KG1 (cell line): ENCODE measurements at regions not wholly inside any gene's neighbourhood (a gene's known extent, or its start where the extent isn't known, plus 50 kb on each side); places are given as distances from the start of the nearest gene placed in this dataset.

ENCODE experiments used
- DNase-seq: peaks from one replicate; lab custom pipeline; 2025; lab: John Stamatoyannopoulos, UW

GRCh38 chr5:24376210-24376609, 268.6 kb downstream of the CDH10 start:
- DNase-seq: no peak

- DNase-seq: no peak
Measured at GRCh38 chr5:24376616-24377015, 268.2 kb downstream of the CDH10 start.

- DNase-seq: no peak
Measured at GRCh38 chr5:24381861-24382489, 262.8 kb downstream of the CDH10 start.

GRCh38 chr5:24385070-24385469, 259.7 kb downstream of the CDH10 start:
- no peak for DNase-seq

GRCh38 chr5:24385617-24386016, 259.2 kb downstream of the CDH10 start:
- DNase-seq: no peak

GRCh38 chr5:24388448-24388847, 256.3 kb downstream of the CDH10 start:
- no peak for DNase-seq

- no peak for DNase-seq
Measured at GRCh38 chr5:24389968-24390367, 254.8 kb downstream of the CDH10 start.

GRCh38 chr5:24391816-24392215, 253.0 kb downstream of the CDH10 start:
- no peak for DNase-seq

GRCh38 chr5:24397601-24398000, 247.2 kb downstream of the CDH10 start:
- DNase-seq: no peak

GRCh38 chr5:24401773-24402172, 243.0 kb downstream of the CDH10 start:
- DNase-seq: no peak

GRCh38 chr5:24407466-24407865, 237.3 kb downstream of the CDH10 start:
- DNase-seq: no peak

- no peak for DNase-seq
Measured at GRCh38 chr5:24428345-24428744, 216.4 kb downstream of the CDH10 start.

- DNase-seq: no peak
Measured at GRCh38 chr5:24433555-24433954, 211.2 kb downstream of the CDH10 start.
